Bronchial epithelial cell (primary cell): ENCODE measurements at regions not wholly inside any gene's neighbourhood (a gene's known extent, or its start where the extent isn't known, plus 50 kb on each side); places are given as distances from the start of the nearest gene placed in this dataset.

ENCODE experiments used
- DNase-seq: peaks from one replicate; pipeline ENCODE4 v3.0.0-alpha.2; 2010; ENCODE audit warnings: low read depth
- FAIRE-seq: peaks from 2 replicates; lab custom pipeline; 2011; peaks lifted over from hg19 to GRCh38; lab: Jason Lieb, UNC
- H3K27me3 ChIP-seq: 2 replicates; pipeline ENCODE4 v1.5.1; 2011; ENCODE audit warnings: low read length; ENCODE audit not compliant: control insufficient read depth, insufficient read depth
- H3K36me3 ChIP-seq: 2 replicates; pipeline ENCODE4 v1.5.1; 2011; ENCODE audit warnings: low read length; ENCODE audit not compliant: control insufficient read depth, insufficient read depth
- H3K4me3 ChIP-seq: 2 replicates; pipeline ENCODE4 v1.5.1; 2011; ENCODE audit warnings: mild to moderate bottlenecking, low read depth, low read length, control low read depth
- TF ChIP-seq, protein P1 (sequence below): IDR thresholded peaks from 2 replicates; pipeline ENCODE4 v1.5.1; 2011; ENCODE audit warnings: mild to moderate bottlenecking, moderate library complexity, low read length, control low read depth, inconsistent platforms; ENCODE audit not compliant: insufficient read depth, severe bottlenecking

DNA sequence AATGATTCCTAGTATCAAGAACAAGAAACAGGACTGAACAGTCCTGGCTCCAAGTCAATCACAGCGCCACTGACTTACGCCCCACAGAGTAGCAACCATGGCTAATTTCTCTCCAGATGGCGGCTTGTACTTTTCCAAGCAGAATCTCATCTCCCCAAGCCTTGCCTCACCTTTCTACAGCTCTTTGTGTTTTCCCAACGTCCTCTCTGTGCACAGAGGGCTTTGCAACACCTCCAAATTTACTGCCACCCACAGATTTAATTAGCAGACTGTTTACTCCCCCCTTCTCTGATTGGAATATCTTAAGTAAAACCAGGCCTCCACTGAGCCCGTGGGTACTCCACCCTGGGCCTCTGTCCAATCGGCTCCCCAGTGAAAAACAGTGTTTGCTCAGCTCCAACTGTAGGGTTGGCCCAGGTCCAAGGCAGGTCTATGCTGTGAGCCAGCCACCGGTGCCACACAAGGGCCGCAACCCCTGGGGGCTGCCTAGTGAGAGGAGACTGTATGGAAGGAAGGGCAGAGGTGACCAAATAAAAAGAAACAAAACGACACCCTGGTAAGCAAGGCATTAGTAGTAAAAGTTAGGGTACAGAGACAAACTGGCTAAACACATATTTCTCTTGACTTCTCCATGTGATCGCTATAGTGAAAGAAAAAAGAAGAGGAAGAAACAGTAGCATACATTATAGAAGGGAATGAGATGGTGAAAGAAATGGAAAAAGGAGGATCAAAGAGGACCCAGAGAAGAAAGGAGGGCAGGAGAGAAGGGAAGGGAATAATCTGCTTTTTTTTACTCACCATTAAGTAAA is 128.4 kb upstream of the SOD1 start:
- Histone ChIP-seq H3K4me3 (no peak overlapping the region), H3K27me3 (no peaks in the 10 kb centered on the region), H3K36me3 (no peaks in the 10 kb centered on the region)
- no peak for FAIRE-seq
- DNase-seq = peak; percentile 23
- TF ChIP-seq, protein P1, sequence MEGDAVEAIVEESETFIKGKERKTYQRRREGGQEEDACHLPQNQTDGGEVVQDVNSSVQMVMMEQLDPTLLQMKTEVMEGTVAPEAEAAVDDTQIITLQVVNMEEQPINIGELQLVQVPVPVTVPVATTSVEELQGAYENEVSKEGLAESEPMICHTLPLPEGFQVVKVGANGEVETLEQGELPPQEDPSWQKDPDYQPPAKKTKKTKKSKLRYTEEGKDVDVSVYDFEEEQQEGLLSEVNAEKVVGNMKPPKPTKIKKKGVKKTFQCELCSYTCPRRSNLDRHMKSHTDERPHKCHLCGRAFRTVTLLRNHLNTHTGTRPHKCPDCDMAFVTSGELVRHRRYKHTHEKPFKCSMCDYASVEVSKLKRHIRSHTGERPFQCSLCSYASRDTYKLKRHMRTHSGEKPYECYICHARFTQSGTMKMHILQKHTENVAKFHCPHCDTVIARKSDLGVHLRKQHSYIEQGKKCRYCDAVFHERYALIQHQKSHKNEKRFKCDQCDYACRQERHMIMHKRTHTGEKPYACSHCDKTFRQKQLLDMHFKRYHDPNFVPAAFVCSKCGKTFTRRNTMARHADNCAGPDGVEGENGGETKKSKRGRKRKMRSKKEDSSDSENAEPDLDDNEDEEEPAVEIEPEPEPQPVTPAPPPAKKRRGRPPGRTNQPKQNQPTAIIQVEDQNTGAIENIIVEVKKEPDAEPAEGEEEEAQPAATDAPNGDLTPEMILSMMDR = no peak

DNA sequence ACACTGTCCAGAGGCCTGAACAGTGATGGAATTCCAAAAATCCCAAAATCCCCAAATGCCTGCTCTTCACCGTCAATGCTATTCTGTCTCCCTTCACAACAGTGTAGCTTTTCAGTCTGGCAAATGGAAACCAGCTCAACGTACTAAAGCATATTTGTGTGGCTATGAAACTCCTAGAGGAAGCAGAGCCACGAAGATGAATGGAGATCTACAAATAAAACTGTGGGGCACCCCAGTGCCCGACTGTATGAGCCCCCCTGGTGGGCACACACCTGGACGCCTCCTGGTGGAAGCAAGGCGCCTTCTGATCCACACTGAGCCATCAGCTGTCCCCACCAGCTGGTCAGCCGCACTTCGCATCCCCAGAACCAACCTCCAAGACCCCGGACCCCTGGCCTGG is 129.1 kb upstream of the SOD1 start:
- Histone ChIP-seq H3K36me3 (no peaks in the 10 kb centered on the region), H3K4me3 (no peak overlapping the region), H3K27me3 (no peaks in the 10 kb centered on the region)
- FAIRE-seq = peak; percentile 18
- TF ChIP-seq, protein P1 = no peak
- no peak for DNase-seq

DNA sequence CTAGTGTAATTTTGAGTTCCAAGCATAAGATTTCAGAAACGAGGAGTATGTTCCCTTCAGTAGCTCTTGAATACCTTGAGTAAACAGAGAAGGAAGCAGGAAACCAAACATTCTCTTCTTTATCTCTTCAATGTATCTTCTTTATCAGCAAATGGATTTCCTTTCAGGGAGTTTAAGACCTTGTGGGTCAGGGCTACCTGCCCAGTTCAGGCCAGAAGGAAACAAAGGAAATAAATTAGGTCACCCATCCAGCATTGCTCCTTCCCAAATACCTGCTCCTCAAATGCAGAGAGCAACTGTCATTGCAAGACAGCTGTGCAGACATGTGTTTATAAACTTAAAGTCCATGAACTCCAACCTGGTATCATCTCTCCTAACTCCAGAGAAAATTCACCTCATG is 130.1 kb upstream of the SOD1 start:
- no peak overlapping the region for H3K4me3 ChIP-seq
- H3K27me3 ChIP-seq = no peaks in the 10 kb centered on the region
- FAIRE-seq (no peak), DNase-seq (no peak)
- no peaks in the 10 kb centered on the region for H3K36me3 ChIP-seq
- TF ChIP-seq, protein P1 = no peak

DNA sequence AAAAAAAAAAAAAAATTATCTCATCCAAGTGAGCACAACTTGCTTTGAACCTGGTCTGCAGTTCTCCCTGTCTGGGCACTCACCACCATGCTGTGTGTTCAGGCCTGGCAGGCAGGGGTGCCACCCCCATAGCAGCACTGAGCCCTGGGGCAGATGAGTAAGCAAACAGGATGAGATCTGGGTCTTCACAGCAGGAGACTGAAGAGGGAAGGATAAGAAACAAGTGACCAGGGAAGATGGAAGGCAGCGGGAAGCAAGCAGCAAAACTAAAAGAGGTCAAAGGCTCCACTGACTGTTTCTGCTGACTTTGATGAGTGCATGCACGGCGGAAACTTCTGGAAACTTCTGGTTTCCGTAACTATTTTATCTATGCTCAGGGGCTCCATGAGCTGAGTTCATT is 133.5 kb upstream of the SOD1 start:
- no peak for FAIRE-seq
- TF ChIP-seq, protein P1 = no peak

DNA sequence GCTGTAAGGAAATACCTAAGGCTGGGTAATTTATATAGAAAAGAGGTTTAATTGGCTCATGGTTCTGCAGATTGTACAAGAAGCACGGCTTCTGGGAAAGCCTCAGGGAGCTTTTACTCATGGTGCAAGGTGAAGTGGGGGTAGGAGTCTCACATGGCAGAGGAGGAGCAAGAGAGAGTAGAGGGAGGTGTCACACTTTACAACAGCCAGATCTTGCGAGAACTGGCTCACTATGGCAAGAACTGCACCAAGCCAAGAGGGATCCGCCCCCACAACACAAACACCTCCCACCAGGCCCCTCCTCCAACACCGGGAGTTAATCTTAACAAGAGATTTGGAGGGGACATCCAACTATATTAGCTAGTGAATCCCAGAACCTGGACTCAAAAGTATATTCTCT is 135.4 kb upstream of the SOD1 start:
- Histone ChIP-seq H3K4me3 (no peak overlapping the region), H3K36me3 (no peaks in the 10 kb centered on the region), H3K27me3 (no peaks in the 10 kb centered on the region)
- TF ChIP-seq, protein P1 = no peak
- DNase-seq (no peak), FAIRE-seq (no peak)

More for the DNA sequence above, 133.5 kb upstream of the SOD1 start:
- H3K36me3 ChIP-seq = no peaks in the 10 kb centered on the region
- no peaks in the 10 kb centered on the region for H3K27me3 ChIP-seq
- peak; percentile 37 for DNase-seq
- no peak overlapping the region for H3K4me3 ChIP-seq
